ENCODE measurements at regions not wholly inside any gene's neighbourhood (a gene's known extent, or its start where the extent isn't known, plus 50 kb on each side); places are given as distances from the start of the nearest gene placed in this dataset.

GRCh38 chr1:22380024-22380785 lies 71.4 kb upstream of the ZBTB40 start:
- TF ChIP-seq CTCF (conservative IDR thresholded peaks at IDR 0.05; ENCODE audit: low read depth in 2 of 2) (peak in 1 of 2 experiments; percentile 52; a peak in 3 of 4 replicates), ETS1 (IDR thresholded peaks at IDR 0.05) (no peak), POLR2AphosphoS5 (IDR thresholded peaks at IDR 0.05; ENCODE audit: low read depth) (no peak), REST (IDR thresholded peaks at IDR 0.05; ENCODE audit: unreplicated experiment) (no peak), EZH2 (IDR thresholded peaks at IDR 0.05; ENCODE audit: low read depth, unreplicated experiment) (no peak), STAT1 (IDR thresholded peaks at IDR 0.05; ENCODE audit: unreplicated experiment) (no peak), ZNF114 (CRISPR knock-in tag; IDR thresholded peaks at IDR 0.05) (no peak), CREB1 (CRISPR knock-in tag; IDR thresholded peaks at IDR 0.05; ENCODE audit: low read depth) (no peak), EZH2phosphoT487 (IDR thresholded peaks at IDR 0.05; ENCODE audit: unreplicated experiment) (no peak), JUNB (IDR thresholded peaks at IDR 0.05; ENCODE audit: unreplicated experiment) (no peak), ZNF462 (CRISPR knock-in tag; IDR thresholded peaks at IDR 0.05) (no peak)
